ENCODE measurements at regions not wholly inside any gene's neighbourhood (a gene's known extent, or its start where the extent isn't known, plus 50 kb on each side); places are given as distances from the start of the nearest gene placed in this dataset.

DNA sequence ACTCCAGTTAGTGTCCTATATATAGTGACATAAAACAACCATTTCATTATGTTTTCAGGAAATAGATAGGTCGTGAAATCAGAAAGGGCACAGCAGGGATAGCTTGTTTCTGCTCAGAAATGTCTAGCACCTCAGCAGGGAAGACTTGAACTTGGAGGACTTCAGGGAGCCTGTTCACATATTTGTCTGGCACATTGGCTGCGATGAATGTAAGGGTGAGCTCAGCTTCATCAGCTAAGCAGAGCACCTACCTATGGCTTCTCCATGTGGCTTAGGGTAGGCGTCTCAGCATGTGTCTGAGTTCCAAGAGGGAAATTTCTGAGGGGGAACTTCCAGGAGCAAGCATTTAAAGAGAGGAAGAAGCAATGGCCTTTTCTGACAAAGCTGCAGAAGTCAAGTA, 126.2 kb downstream of the PCDH10 start:
- no peak for TF ChIP-seq FOXA2 (IDR thresholded peaks at IDR 0.05)
- no peaks in the 10 kb centered on the region for H3K27me3 ChIP-seq (ENCODE audit: control insufficient read depth in 4 of 4, insufficient read depth in 4 of 4, low read length in 3 of 4)
- H3K27ac ChIP-seq (ENCODE audit: low read depth in 1 of 2, low read length in 2 of 2), result no peak overlapping the region
- no peaks in the 10 kb centered on the region for H3K9me3 ChIP-seq (ENCODE audit: control insufficient read depth in 4 of 4, low read length in 3 of 4)
- no peaks in the 10 kb centered on the region for H3K4me1 ChIP-seq (ENCODE audit: control insufficient read depth in 4 of 4, insufficient read depth in 4 of 4, low read length in 3 of 4)
- no peaks in the 10 kb centered on the region for H3K36me3 ChIP-seq (ENCODE audit: control insufficient read depth in 4 of 4, insufficient read depth in 3 of 4, low read depth in 1 of 4, low read length in 3 of 4)
- no peak overlapping the region for H3K4me3 ChIP-seq (ENCODE audit: low read depth in 1 of 3, low read length in 3 of 3)
- 75% methylated on average over 3 of the region's 3 CpGs for WGBS
- DNase-seq (ENCODE audit: low spot score), result no peak
- no peak overlapping the region for H3K9ac ChIP-seq (ENCODE audit: low read depth in 1 of 2, low read length in 2 of 2)

DNA sequence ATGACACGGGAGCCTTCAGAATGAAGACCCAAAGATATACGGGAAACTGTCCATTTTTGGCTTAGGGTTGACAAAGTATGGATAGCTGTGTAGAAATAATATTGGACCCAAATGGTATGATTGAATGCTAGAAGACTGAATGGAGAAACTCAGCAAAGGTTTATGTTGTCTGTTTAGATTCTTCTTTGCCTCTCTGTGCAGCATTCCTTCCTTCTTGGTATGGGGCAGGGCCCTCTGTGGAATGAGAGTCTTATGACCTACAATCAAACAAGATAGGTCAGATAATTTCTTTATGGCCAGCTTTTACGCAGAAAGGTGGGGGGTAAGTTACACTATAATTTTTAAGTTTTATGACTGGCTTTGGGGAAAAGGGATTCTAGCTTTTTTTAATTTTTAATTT, 124.3 kb downstream of the PCDH10 start:
- H3K9ac ChIP-seq (ENCODE audit: low read depth in 1 of 2, low read length in 2 of 2), result no peak overlapping the region
- no peaks in the 10 kb centered on the region for H3K27me3 ChIP-seq (ENCODE audit: control insufficient read depth in 4 of 4, insufficient read depth in 4 of 4, low read length in 3 of 4)
- H3K4me3 ChIP-seq (ENCODE audit: low read depth in 1 of 3, low read length in 3 of 3), result no peak overlapping the region
- TF ChIP-seq JUND (IDR thresholded peaks at IDR 0.05) (no peak), TAF1 (conservative IDR thresholded peaks at IDR 0.05) (no peak), FOXA1 (IDR thresholded peaks at IDR 0.05) (no peak), HNF4G (IDR thresholded peaks at IDR 0.05) (no peak), FOXA2 (IDR thresholded peaks at IDR 0.05) (no peak), HNF4A (conservative IDR thresholded peaks at IDR 0.05) (no peak), RXRA (IDR thresholded peaks at IDR 0.05) (no peak), SP1 (IDR thresholded peaks at IDR 0.05) (no peak), NR2F2 (IDR thresholded peaks at IDR 0.05) (no peak), GABPA (IDR thresholded peaks at IDR 0.05 in 1 of 2, conservative IDR thresholded peaks at IDR 0.05 in 1 of 2) (no peak), RAD21 (IDR thresholded peaks at IDR 0.05) (no peak), EGR1 (IDR thresholded peaks at IDR 0.05; ENCODE audit: low read depth in 2 of 2) (no peak)
- TF ChIP-seq, protein P1, sequence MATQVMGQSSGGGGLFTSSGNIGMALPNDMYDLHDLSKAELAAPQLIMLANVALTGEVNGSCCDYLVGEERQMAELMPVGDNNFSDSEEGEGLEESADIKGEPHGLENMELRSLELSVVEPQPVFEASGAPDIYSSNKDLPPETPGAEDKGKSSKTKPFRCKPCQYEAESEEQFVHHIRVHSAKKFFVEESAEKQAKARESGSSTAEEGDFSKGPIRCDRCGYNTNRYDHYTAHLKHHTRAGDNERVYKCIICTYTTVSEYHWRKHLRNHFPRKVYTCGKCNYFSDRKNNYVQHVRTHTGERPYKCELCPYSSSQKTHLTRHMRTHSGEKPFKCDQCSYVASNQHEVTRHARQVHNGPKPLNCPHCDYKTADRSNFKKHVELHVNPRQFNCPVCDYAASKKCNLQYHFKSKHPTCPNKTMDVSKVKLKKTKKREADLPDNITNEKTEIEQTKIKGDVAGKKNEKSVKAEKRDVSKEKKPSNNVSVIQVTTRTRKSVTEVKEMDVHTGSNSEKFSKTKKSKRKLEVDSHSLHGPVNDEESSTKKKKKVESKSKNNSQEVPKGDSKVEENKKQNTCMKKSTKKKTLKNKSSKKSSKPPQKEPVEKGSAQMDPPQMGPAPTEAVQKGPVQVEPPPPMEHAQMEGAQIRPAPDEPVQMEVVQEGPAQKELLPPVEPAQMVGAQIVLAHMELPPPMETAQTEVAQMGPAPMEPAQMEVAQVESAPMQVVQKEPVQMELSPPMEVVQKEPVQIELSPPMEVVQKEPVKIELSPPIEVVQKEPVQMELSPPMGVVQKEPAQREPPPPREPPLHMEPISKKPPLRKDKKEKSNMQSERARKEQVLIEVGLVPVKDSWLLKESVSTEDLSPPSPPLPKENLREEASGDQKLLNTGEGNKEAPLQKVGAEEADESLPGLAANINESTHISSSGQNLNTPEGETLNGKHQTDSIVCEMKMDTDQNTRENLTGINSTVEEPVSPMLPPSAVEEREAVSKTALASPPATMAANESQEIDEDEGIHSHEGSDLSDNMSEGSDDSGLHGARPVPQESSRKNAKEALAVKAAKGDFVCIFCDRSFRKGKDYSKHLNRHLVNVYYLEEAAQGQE (IDR thresholded peaks at IDR 0.05), result no peak
- TF ChIP-seq, protein P2, sequence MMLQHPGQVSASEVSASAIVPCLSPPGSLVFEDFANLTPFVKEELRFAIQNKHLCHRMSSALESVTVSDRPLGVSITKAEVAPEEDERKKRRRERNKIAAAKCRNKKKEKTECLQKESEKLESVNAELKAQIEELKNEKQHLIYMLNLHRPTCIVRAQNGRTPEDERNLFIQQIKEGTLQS (IDR thresholded peaks at IDR 0.05), result no peak
- TF ChIP-seq, protein P3, sequence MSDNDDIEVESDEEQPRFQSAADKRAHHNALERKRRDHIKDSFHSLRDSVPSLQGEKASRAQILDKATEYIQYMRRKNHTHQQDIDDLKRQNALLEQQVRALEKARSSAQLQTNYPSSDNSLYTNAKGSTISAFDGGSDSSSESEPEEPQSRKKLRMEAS (IDR thresholded peaks at IDR 0.05), result no peak
- TF ChIP-seq, protein P4, sequence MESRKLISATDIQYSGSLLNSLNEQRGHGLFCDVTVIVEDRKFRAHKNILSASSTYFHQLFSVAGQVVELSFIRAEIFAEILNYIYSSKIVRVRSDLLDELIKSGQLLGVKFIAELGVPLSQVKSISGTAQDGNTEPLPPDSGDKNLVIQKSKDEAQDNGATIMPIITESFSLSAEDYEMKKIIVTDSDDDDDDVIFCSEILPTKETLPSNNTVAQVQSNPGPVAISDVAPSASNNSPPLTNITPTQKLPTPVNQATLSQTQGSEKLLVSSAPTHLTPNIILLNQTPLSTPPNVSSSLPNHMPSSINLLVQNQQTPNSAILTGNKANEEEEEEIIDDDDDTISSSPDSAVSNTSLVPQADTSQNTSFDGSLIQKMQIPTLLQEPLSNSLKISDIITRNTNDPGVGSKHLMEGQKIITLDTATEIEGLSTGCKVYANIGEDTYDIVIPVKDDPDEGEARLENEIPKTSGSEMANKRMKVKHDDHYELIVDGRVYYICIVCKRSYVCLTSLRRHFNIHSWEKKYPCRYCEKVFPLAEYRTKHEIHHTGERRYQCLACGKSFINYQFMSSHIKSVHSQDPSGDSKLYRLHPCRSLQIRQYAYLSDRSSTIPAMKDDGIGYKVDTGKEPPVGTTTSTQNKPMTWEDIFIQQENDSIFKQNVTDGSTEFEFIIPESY (IDR thresholded peaks at IDR 0.05), result no peak
- TF ChIP-seq, protein P5, sequence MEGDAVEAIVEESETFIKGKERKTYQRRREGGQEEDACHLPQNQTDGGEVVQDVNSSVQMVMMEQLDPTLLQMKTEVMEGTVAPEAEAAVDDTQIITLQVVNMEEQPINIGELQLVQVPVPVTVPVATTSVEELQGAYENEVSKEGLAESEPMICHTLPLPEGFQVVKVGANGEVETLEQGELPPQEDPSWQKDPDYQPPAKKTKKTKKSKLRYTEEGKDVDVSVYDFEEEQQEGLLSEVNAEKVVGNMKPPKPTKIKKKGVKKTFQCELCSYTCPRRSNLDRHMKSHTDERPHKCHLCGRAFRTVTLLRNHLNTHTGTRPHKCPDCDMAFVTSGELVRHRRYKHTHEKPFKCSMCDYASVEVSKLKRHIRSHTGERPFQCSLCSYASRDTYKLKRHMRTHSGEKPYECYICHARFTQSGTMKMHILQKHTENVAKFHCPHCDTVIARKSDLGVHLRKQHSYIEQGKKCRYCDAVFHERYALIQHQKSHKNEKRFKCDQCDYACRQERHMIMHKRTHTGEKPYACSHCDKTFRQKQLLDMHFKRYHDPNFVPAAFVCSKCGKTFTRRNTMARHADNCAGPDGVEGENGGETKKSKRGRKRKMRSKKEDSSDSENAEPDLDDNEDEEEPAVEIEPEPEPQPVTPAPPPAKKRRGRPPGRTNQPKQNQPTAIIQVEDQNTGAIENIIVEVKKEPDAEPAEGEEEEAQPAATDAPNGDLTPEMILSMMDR (IDR thresholded peaks at IDR 0.05; ENCODE audit: low read depth, low read length, missing input control), result no peak
- H3K36me3 ChIP-seq (ENCODE audit: control insufficient read depth in 4 of 4, insufficient read depth in 3 of 4, low read depth in 1 of 4, low read length in 3 of 4), result no peaks in the 10 kb centered on the region
- H3K27ac ChIP-seq (ENCODE audit: low read depth in 1 of 2, low read length in 2 of 2), result no peak overlapping the region
- DNase-seq (ENCODE audit: low spot score), result no peak
- no peaks in the 10 kb centered on the region for H3K4me1 ChIP-seq (ENCODE audit: control insufficient read depth in 4 of 4, insufficient read depth in 4 of 4, low read length in 3 of 4)
- 61% methylated on average over 3 of the region's 3 CpGs for WGBS
- no peaks in the 10 kb centered on the region for H3K9me3 ChIP-seq (ENCODE audit: control insufficient read depth in 4 of 4, low read length in 3 of 4)
